Renal cortex interstitium (tissue), 11 donors: ENCODE measurements at regions not wholly inside any gene's neighbourhood (a gene's known extent, or its start where the extent isn't known, plus 50 kb on each side); places are given as distances from the start of the nearest gene placed in this dataset.

ENCODE experiments used
- DNase-seq, 11 donors: peaks; one replicate each; pipeline ENCODE4 v3.0.0-alpha.2; 2013; ENCODE audit warnings: low read depth in 9 of 11, low spot score in 4 of 11; ENCODE audit errors: extremely low read depth in 1 of 11

GRCh38 chr7:35993676-35994606 lies 159.1 kb upstream of the EEPD1 start:
- no peak for DNase-seq

- no peak for DNase-seq
These were observed 157.7 kb upstream of the EEPD1 start for GRCh38 chr7:35995334-35995733.

GRCh38 chr7:35998481-35998880 lies 154.6 kb upstream of the EEPD1 start:
- no peak for DNase-seq

GRCh38 chr7:36001546-36001945 lies 151.5 kb upstream of the EEPD1 start:
- no peak for DNase-seq

GRCh38 chr7:36002900-36003299 lies 150.2 kb upstream of the EEPD1 start:
- no peak for DNase-seq

- no peak for DNase-seq
These were observed 149.7 kb upstream of the EEPD1 start for GRCh38 chr7:36003343-36003742.

GRCh38 chr7:36005293-36005692 lies 147.8 kb upstream of the EEPD1 start:
- DNase-seq: no peak

- no peak for DNase-seq
These were observed 147.2 kb upstream of the EEPD1 start for GRCh38 chr7:36005876-36006275.

- DNase-seq: no peak
These were observed 146.3 kb upstream of the EEPD1 start for GRCh38 chr7:36006636-36007229.

GRCh38 chr7:36010656-36011587 lies 142.1 kb upstream of the EEPD1 start:
- no peak for DNase-seq

- no peak for DNase-seq
These were observed 141.5 kb upstream of the EEPD1 start for GRCh38 chr7:36011588-36011965.

- no peak for DNase-seq
These were observed 139.6 kb upstream of the EEPD1 start for GRCh38 chr7:36013246-36014014.

- no peak for DNase-seq
These were observed 138.1 kb upstream of the EEPD1 start for GRCh38 chr7:36014961-36015360.

GRCh38 chr7:36015733-36016132 lies 137.3 kb upstream of the EEPD1 start:
- no peak for DNase-seq

GRCh38 chr7:36016648-36017047 lies 136.4 kb upstream of the EEPD1 start:
- DNase-seq: no peak

GRCh38 chr7:36017111-36017510 lies 135.9 kb upstream of the EEPD1 start:
- DNase-seq: no peak

- no peak for DNase-seq
These were observed 134.1 kb upstream of the EEPD1 start for GRCh38 chr7:36018816-36019484.

- DNase-seq: no peak
These were observed 133.5 kb upstream of the EEPD1 start for GRCh38 chr7:36019538-36019937.
